Activated CD8-positive, alpha-beta memory T cell treated with anti-CD3 and anti-CD28 coated beads, Interleukin-2, amount 50 U/mL, for 48 hours (primary cell): ENCODE measurements at regions not wholly inside any gene's neighbourhood (a gene's known extent, or its start where the extent isn't known, plus 50 kb on each side); places are given as distances from the start of the nearest gene placed in this dataset.

Source experiments
- DNase-seq: peaks from one replicate; pipeline ENCODE4 v3.0.0-alpha.2; 2020

DNA sequence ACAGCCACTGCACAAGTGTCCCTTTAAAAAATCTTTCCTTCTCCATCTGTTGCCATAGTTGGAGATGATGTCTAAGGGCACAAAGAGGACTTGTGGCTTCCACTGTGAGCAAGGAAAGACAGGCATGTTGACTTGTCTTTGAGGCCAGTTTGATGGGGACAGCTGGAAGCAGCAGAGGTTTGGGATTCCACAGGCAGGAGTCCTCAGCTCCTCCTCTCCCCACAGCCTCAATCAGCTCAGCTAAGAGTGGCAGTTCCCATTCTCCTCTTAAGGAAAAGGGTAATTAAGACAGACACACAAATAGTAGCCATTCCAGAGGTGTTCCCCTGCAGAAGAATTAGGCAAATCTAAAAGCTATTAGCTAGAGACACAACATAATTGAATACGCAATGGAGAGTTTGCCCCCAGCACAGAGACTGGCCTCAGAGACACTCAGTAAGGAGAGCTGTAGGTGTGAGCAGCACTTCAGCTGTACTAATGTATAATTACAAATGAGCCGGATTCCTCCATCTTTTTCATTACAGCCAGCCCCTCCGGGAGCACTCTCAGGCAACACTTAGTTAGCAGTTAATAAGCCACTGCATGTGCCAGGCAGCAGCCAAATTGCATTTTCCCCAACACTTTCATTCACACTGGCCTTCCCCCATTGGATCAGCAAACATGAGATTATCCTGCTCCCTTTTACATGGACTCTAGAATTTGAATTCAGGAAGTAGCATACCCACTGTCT, 434.0 kb downstream of the FOXO1 start:
- no peak for DNase-seq

DNA sequence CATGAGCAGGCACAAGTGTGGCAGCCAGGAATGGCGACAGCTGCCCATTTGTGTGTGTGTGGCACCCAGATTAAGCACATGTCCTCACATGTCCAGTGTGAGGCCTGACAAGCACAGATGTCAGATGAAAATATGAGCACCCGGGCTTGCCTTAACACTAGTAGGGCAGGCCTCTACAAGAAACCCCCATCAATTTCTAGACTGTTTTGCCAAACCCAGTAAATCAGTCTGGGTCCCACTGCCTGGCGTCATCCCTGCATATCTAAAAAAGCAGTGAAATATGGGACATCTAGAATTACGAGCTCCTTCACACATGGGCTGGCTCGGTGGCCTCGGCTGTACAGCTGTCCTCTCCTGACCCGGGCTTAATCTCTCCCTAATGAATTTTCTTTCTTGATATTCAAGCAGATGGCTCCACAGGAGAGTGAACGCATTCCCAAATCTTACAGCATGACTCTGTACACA, 432.7 kb downstream of the FOXO1 start:
- no peak for DNase-seq

DNA sequence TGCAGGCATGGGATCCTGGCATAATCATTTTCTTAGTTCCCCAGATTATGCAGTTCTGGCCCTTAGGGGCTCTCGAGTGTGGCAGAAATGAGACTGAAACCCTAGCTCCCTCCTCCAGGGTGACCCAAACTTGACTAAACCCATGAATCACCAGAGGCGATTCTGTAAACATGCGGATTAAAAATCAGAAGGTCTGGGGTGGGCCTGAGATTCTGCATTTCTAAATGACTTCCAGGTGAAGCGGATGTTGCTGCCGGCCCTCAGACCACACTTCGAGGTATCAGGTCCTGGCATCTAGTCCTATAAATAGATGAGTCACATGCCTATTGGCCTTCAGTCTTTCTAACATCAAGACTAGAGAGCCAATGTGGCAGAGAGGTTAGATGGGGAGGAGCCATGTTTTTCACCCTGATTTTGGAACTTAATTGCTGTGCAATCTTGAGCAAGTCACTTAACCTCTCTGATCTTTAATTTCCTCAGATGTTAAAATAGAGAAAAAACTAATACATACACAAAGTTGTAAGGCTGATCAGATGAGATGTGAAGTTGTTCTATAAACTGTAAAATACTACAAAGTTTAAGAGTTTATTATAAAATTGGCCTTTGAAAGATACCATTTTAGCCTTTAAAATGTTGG, 431.2 kb downstream of the FOXO1 start:
- no peak for DNase-seq

GRCh38 chr13:40236566-40237168, 429.8 kb downstream of the FOXO1 start:
- no peak for DNase-seq

GRCh38 chr13:40238761-40239160, 427.7 kb downstream of the FOXO1 start:
- DNase-seq = no peak

DNA sequence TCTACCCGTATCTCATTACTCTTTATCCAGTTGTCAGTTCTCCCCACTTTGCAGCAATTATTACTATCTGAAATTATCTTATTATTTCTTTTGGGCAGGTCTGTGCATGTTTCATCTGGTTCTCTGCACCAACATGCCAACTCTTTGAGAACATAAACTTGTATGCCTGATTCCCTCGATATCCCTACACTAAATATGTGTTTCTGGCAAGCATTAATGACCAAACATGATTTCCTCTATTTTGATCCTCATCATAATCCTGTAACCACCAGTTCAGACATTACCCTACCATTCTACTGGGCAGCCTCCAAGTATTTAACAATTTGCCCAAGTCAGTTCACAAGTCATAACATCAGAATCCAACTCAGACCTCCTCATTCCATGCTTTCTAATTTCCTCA, 426.1 kb downstream of the FOXO1 start:
- DNase-seq = no peak

DNA sequence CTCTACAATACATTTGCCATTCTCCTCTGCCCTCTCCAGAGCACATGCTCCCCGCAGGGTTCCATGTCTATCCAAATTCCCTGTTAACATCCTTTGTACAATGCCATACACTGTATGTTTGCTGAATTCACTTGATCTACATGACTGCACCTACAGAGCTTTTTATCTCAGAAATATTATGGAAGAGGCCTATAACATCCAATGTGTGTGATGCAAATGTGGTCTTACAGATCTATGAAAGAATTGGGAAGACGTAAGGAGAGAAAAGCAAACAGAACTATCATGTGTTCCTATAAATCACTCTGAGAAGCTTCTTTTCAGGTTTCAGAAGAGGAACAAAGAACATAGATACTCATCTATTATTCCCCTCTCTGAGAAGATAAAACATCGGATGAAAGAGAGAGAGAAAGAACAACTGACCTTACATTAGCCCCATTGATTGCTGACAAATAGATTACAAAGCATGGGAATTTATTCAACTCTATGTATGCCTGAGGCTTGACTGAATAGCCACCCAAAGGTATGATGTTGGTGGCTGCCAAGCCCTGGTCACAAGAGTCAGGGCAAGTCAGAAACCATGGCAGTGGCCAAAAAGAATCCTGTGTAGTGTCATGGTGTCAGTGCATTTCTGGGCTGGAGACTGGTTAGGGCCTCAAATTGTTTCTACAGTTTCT, 425.2 kb downstream of the FOXO1 start:
- DNase-seq = no peak

DNA sequence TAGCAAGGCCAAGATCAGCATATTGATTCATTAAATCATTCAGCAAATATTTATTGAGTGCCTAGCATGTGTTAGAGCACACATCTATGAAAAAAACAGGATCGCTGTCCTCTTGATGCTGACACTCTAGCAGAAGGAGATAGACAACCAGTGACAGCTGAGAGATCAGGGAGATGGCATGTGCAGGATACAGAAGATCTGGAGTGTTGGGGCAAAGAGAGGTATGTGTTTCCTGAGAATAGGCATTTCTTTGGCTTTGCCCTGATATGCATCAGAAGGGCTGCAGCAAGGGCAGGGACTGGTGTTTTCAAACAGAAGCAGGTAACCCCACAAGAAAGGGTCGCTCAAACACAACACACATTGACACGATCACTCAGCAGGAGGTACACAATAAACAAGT, 423.4 kb downstream of the FOXO1 start:
- DNase-seq = no peak

GRCh38 chr13:40243982-40244381, 422.5 kb downstream of the FOXO1 start:
- no peak for DNase-seq

DNA sequence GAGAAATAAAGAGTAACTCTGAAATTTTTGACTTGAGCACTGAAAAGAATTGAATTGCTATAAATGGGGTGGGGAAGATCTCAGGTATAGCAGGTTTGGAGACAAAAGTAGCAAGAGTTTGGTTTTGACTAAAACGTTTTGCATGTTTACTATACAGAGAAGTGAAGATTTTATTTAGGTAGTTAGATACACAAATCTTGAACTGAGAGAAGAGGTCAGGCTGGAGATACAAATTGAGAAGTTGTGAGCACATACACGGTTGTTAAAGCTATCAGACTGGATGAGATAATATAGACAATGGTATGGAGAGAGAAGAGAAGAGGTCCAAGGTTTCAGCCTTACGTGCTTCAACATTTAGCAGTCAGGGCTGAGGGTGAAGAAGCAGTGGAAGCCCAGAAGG, 420.9 kb downstream of the FOXO1 start:
- no peak for DNase-seq

DNA sequence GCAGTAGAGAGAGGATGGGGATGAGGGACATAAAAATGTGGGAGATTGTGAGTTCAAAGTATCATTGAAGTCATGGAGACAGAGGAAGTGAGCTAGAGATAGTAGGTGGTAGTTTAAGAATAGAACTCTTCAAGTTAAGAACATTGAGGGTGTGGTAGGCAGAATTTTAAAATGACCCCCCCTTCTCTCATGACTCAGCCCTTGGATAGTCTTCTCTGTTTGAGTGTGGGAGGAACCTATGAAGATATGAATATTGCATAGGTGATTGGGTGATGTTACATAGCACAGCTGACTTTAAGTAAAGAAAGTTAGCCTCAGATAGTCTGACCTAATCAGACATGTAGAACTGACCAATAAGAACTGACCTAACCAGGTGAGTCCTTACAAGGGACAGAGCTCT, 418.6 kb downstream of the FOXO1 start:
- no peak for DNase-seq

DNA sequence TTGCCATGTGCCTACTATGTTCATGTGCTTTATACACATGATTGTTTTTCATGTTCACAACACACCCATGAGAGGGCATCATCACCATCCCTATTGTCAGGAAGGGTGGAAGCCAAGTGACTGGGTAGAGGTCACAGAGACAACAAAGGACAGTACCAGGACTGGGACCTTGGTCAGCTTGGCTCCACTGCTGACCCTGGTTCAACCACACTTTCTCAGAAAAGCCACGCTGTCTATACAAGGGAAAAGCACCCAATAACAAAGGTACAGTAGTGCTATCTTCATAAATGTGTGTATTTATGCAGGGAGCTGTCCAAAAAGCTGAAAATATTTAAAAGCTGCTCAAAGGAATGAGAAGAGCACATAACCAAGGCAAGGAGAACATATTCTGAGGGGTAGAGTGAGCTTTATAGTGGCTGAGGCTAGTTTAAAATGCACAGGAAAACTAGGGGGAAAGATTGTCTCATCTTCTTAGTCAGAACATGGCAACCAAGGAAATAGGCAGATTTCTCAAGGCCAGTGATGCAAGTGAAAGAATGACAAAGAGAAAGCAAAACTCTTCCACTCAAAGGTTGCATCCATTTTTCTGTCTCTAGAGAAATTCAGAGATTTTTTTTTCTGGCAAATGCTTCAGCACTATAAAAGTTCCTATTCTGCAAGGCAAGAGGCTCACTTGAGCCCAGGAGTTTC, 415.0 kb downstream of the FOXO1 start:
- no peak for DNase-seq

DNA sequence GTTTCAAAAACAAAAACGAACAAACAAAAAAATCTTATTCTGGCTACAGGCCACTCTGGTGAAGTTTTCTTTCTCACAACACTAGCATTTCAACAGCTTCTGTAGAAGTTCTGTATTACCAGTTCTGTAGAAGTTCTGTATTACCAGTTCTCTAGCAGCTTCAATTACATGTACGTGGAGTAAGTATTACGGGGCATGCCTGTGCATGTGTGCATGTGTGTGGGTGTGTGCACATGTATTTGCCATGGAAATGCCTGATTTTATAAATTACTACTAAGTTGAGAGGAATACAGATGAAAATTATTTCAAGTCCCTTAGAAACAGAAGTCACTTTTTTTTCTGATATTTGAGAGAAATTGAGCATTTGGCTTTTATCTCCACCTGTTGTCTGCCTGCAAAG, 414.2 kb downstream of the FOXO1 start:
- DNase-seq = no peak

- no peak for DNase-seq
These were observed 413.8 kb downstream of the FOXO1 start for GRCh38 chr13:40252676-40253075.

- no peak for DNase-seq
These were observed 412.0 kb downstream of the FOXO1 start for GRCh38 chr13:40254394-40254793.

DNA sequence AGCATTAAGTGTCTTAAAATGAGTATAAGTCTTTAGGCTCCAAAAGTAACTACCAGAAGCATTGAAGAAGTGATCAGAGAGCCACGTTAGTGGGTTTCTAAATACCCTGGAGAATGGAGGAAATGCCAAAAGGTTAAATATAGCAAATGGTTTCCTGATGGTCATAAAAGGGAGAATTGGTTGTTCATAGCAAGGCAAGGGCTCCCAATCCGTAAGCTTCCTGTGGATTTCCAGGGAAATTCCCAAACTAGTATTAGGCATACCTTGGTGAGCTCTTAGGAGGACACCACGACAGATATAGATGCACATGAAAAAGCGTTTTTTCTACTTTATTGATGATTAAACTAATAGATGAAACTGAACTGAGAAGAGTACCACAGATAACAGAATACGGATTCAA, 410.9 kb downstream of the FOXO1 start:
- no peak for DNase-seq

DNA sequence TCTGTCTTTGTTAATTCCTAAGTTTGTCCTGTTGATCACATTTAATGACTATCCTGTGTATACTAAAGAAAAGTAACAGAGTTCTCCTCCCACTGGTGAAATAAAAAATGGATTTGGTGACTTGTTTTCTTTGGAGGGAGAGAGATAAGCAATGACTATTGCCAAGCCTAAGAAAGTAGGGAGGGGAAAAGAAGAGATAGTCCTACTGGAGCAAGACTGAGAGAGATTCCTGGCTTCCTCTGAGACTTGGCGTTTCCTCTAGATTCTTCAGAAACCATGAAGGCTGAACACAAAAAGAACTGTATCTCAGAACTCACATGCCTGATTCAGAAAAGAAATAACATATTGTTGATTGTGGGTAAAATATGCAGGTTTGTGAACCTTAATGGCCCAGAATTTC, 406.5 kb downstream of the FOXO1 start:
- no peak for DNase-seq

GRCh38 chr13:40261336-40261735, 405.1 kb downstream of the FOXO1 start:
- DNase-seq = no peak

- DNase-seq = no peak
These were observed 404.5 kb downstream of the FOXO1 start for GRCh38 chr13:40261947-40262346.

DNA sequence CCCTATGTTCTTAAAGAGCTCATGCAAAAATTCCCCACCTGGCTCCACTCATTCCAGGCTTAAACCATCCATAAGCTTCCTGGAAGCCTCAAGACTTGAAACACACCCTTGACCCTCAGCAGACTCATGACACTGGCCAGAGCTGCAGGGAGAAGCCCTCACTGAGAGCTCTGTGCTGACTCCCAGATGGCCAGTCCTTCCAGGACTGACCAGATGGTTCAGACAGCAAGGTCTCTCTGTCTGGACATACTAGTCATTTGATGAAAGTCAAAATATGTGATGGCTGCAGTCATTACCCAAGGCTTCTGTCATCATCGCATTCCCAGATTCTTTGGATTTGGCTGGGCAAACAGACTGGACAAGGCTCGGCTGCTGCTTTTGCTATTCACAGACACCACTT, 397.4 kb downstream of the FOXO1 start:
- no peak for DNase-seq

- DNase-seq = no peak
These were observed 395.7 kb downstream of the FOXO1 start for GRCh38 chr13:40270726-40271125.

GRCh38 chr13:40271271-40271885, 395.1 kb downstream of the FOXO1 start:
- DNase-seq = no peak
